ENCODE measurements at regions not wholly inside any gene's neighbourhood (a gene's known extent, or its start where the extent isn't known, plus 50 kb on each side); places are given as distances from the start of the nearest gene placed in this dataset.

DNA sequence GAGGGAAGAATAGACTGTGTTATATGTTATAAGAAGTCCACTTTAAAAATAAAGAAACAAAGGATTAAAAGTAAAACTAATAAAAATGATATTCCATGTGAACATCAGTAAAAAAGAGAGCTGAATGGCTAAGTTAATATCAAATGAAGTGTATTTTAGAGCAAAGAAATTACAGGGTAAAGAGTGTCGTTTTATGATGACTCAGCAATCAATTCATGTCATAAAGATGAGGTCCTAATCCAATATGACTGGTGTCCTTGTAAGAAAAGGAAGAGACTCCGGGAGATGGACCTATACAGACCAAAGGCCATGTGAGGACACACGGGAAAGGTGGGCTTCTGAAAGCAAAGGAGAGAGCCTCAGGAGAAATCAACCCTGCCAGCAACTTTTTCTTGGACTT lies 615.5 kb upstream of the KLHL29 start:
- no peak for DNase-seq (ENCODE audit: low spot score)
- ChIA-PET POLR2A (ENCODE audit: low non-redundant PET) (no interaction called here), CTCF (no interaction called here)
- TF ChIP-seq, protein P1, sequence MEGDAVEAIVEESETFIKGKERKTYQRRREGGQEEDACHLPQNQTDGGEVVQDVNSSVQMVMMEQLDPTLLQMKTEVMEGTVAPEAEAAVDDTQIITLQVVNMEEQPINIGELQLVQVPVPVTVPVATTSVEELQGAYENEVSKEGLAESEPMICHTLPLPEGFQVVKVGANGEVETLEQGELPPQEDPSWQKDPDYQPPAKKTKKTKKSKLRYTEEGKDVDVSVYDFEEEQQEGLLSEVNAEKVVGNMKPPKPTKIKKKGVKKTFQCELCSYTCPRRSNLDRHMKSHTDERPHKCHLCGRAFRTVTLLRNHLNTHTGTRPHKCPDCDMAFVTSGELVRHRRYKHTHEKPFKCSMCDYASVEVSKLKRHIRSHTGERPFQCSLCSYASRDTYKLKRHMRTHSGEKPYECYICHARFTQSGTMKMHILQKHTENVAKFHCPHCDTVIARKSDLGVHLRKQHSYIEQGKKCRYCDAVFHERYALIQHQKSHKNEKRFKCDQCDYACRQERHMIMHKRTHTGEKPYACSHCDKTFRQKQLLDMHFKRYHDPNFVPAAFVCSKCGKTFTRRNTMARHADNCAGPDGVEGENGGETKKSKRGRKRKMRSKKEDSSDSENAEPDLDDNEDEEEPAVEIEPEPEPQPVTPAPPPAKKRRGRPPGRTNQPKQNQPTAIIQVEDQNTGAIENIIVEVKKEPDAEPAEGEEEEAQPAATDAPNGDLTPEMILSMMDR (conservative IDR thresholded peaks at IDR 0.05; ENCODE audit: low read depth), result no peak
- H3K27ac ChIP-seq, result no peak overlapping the region

DNA sequence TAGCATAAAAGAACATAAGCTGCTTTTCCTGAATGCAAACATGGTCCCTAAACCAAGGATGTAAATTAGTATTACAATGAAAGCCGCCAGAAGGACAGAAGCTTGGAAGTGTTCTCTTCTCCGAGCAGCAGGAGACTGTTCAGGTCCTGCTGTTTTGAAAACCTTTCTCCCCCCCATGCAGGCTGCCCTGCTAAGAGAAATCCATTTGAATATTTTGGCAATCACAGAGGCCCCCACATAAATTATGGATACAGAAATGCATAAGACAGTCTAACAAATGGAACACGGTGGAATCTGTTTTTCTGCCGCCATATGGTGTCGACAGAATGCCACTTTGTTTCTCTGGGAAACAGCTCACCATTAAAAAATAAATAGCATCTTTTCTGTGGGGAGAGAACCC lies 600.4 kb upstream of the KLHL29 start:
- TF ChIP-seq, protein P1 (conservative IDR thresholded peaks at IDR 0.05; ENCODE audit: low read depth), result no peak
- no peak overlapping the region for H3K27ac ChIP-seq
- ChIA-PET POLR2A (ENCODE audit: low non-redundant PET) (no interaction called here), CTCF (no interaction called here)
- no peak for DNase-seq (ENCODE audit: low spot score)

DNA sequence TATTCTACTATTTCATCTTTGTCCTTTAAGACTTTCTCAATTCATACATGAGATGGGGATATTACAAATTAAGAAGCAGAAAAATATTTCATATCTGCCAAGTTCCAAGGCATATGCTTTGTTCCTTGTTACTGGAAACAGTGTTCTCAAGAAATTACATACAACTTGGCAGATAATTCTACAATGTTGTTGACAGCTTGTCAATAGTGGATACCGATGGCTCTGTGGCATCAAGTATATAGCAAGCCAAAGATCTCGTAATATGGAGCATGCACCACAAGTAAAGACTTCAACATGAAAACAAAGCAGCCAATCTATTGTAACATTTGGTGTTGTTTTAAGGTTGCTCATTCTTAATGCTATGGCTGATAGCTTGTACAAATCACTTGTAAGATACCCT lies 598.2 kb upstream of the KLHL29 start:
- CTCF ChIA-PET, result no interaction called here
- H3K27ac ChIP-seq, result no peak overlapping the region

DNA sequence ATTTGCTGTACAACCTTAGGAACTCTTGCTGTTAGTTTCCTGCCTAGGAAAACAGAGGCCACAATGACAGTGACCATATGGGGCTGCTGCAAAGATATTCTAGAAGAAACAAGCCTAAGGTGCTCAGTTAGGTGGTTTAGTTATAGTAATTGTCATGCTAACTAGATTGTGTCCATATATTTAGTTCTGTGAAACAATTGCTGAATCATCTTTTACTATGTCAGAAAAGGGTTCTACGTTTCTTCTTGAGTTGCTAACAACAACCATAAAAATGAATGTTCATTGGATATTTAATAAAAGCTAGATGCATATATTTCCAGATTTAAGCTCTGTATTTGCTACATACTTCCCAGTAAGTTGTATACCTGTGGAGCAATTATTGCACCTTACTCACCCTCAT lies 597.2 kb upstream of the KLHL29 start:
- TF ChIP-seq, protein P1 (conservative IDR thresholded peaks at IDR 0.05; ENCODE audit: low read depth), result no peak
- ChIA-PET POLR2A (ENCODE audit: low non-redundant PET) (no interaction called here), CTCF (no interaction called here)
- no peak for DNase-seq (ENCODE audit: low spot score)
- H3K27ac ChIP-seq, result no peak overlapping the region

More for the DNA sequence above, 598.2 kb upstream of the KLHL29 start:
- TF ChIP-seq, protein P1 (conservative IDR thresholded peaks at IDR 0.05; ENCODE audit: low read depth), result no peak
- DNase-seq (ENCODE audit: low spot score), result no peak
- POLR2A ChIA-PET (ENCODE audit: low non-redundant PET), result no interaction called here

DNA sequence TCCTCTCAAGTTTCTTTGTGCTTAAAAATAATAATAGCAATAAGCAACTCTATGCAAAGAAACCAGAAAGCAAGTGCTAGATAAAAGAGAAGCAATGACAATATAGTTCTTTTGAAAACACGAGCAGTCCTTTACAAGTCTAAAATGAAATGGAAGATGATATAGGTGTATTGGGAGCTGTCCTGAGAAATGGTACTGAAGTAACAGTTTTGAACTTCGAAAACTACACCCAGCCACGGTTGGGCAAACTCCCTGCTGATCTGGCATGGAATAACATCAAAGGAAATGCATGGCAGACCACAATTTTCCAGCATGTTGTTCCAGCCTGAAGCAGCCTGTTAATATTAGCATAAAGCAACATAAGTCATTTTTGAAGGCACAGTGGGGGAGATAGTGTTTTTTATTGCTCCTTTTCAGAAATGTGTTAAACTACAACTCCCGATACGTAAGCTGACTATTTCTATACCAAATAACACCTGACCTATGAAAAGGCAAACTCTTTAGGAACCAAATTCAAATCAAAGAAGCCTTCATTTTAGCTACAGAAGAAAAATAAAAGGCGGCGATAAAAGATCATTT lies 596.1 kb upstream of the KLHL29 start:
- CTCF ChIA-PET, result no interaction called here
- TF ChIP-seq, protein P1 (conservative IDR thresholded peaks at IDR 0.05; ENCODE audit: low read depth), result no peak
- DNase-seq (ENCODE audit: low spot score), result no peak
- no peak overlapping the region for H3K27ac ChIP-seq
- POLR2A ChIA-PET (ENCODE audit: low non-redundant PET), result no interaction called here

DNA sequence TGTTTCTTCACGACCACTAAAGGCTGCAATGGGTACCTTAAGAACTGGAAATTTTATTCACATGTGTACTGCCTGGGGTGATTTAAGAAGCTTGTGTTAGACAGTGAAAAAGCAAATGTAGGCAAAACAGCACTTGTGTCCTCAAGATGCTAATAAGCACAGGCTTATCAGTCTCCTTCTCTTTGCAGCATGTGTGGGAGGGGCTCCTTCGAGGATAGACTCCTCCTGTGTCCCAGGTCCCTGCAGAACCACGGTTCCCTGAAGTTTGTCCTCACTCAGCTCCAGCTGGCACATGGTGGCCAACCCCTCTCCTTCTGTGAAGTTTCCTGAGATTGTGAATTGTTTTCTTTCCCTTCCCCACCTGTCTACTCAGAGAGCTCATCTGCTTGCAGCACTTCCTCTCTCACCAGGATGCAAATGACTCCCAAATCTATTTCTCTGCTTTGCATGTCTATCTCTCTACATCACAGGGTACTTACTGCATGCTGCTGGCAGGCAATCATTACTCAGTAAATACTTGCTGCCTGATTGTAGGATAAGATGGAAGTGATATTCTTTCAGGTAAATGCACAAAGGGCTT lies 589.6 kb upstream of the KLHL29 start:
- ChIA-PET CTCF (no interaction called here), POLR2A (ENCODE audit: low non-redundant PET) (no interaction called here)
- TF ChIP-seq, protein P1 (conservative IDR thresholded peaks at IDR 0.05; ENCODE audit: low read depth), result no peak
- no peak for DNase-seq (ENCODE audit: low spot score)
- H3K27ac ChIP-seq, result no peak overlapping the region
